GM12878 (cell line): ENCODE measurements at regions not wholly inside any gene's neighbourhood (a gene's known extent, or its start where the extent isn't known, plus 50 kb on each side); places are given as distances from the start of the nearest gene placed in this dataset.

Source experiments
- CBFB ChIP-seq: IDR thresholded peaks from 2 replicates; pipeline ENCODE4 v1.6.1; 2016; ENCODE audit warnings: antibody characterized with exemption, low read depth
- CEBPB ChIP-seq, 2 experiments: fragments of 150-350 bp in 1 of 2; IDR thresholded peaks; 2 replicates each; pipeline ENCODE4 v1.6.1; 2012 to 2014; ENCODE audit warnings: low read depth in 2 of 2, low read length in 2 of 2, borderline replicate concordance in 1 of 2, inconsistent platforms in 1 of 2
- CHD4 ChIP-seq: fragments of 200-600 bp; sonication (generic); IDR thresholded peaks from 2 replicates; pipeline ENCODE4 v1.6.1; 2016; ENCODE audit warnings: mild to moderate bottlenecking
- E2F4 ChIP-seq: IDR thresholded peaks from 2 replicates; pipeline ENCODE4 v1.6.1; 2012; ENCODE audit warnings: low read depth, low read length, improper control_type of control experiment
- EP300 ChIP-seq, 2 experiments: fragments of 150-350 bp in 1 of 2; IDR thresholded peaks; 2 replicates each; pipeline ENCODE4 v1.6.1; 2011 to 2012; ENCODE audit warnings: low read depth in 2 of 2, low read length in 2 of 2, borderline replicate concordance in 1 of 2, improper control_type of control experiment in 1 of 2, inconsistent platforms in 1 of 2; ENCODE audit not compliant: control insufficient read depth in 1 of 2
- HCFC1 ChIP-seq: fragments of 150-350 bp; IDR thresholded peaks from 2 replicates; pipeline ENCODE4 v1.6.1; 2014; ENCODE audit warnings: low read length
- NFIC ChIP-seq: IDR thresholded peaks from 2 replicates; pipeline ENCODE4 v1.6.1; 2012; ENCODE audit warnings: low read depth, mild to moderate bottlenecking, inconsistent platforms, low read length, moderate library complexity
- POLR2A ChIP-seq: IDR thresholded peaks from 2 replicates; pipeline ENCODE4 v1.6.1; 2011; ENCODE audit warnings: low read depth, mild to moderate bottlenecking, low read length
- POLR2AphosphoS5 ChIP-seq: IDR thresholded peaks from 2 replicates; pipeline ENCODE4 v1.6.1; 2011; ENCODE audit warnings: mild to moderate bottlenecking, low read length, inconsistent platforms
- TAF1 ChIP-seq: IDR thresholded peaks from 2 replicates; pipeline ENCODE4 v1.6.1; 2011; ENCODE audit warnings: mild to moderate bottlenecking, low read depth, low read length, borderline replicate concordance
- YY1 ChIP-seq: IDR thresholded peaks from 2 replicates; pipeline ENCODE4 v1.6.1; 2011; ENCODE audit warnings: low read depth, mild to moderate bottlenecking, low read length
- TF ChIP-seq, protein P1 (sequence below), 3 experiments: IDR thresholded peaks in 2 of 3; conservative IDR thresholded peaks in 1 of 3; 2 replicates each; pipeline ENCODE4 v1.5.1; 2011; ENCODE audit warnings: low read depth in 3 of 3, low read length in 3 of 3, mild to moderate bottlenecking in 3 of 3, control low read depth in 2 of 3, moderate library complexity in 2 of 3, inconsistent platforms in 1 of 3, mixed read lengths in 1 of 3; ENCODE audit not compliant: control insufficient read depth in 2 of 3, insufficient read depth in 1 of 3; ENCODE audit errors: extremely low read depth in 1 of 3

GRCh38 chr6:144999127-144999526 is 714.0 kb downstream of the UTRN start:
- no peak for TF ChIP-seq CEBPB (IDR thresholded peaks at IDR 0.05; ENCODE audit: borderline replicate concordance in 1 of 2, low read depth in 2 of 2, low read length in 2 of 2)
- TF ChIP-seq, protein P1, sequence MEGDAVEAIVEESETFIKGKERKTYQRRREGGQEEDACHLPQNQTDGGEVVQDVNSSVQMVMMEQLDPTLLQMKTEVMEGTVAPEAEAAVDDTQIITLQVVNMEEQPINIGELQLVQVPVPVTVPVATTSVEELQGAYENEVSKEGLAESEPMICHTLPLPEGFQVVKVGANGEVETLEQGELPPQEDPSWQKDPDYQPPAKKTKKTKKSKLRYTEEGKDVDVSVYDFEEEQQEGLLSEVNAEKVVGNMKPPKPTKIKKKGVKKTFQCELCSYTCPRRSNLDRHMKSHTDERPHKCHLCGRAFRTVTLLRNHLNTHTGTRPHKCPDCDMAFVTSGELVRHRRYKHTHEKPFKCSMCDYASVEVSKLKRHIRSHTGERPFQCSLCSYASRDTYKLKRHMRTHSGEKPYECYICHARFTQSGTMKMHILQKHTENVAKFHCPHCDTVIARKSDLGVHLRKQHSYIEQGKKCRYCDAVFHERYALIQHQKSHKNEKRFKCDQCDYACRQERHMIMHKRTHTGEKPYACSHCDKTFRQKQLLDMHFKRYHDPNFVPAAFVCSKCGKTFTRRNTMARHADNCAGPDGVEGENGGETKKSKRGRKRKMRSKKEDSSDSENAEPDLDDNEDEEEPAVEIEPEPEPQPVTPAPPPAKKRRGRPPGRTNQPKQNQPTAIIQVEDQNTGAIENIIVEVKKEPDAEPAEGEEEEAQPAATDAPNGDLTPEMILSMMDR (IDR thresholded peaks at IDR 0.05 in 2 of 3, conservative IDR thresholded peaks at IDR 0.05 in 1 of 3; ENCODE audit: control insufficient read depth in 2 of 3, extremely low read depth in 1 of 3, insufficient read depth in 1 of 3, low read depth in 3 of 3, low read length in 3 of 3) = no peak
- no peak for TF ChIP-seq TAF1
- no peak for TF ChIP-seq EP300 (IDR thresholded peaks at IDR 0.05; ENCODE audit: borderline replicate concordance in 1 of 2, control insufficient read depth in 1 of 2, low read depth in 2 of 2, low read length in 2 of 2)
- no peak for TF ChIP-seq YY1
- no peak for TF ChIP-seq POLR2AphosphoS5
- TF ChIP-seq HCFC1 = no peak
- no peak for TF ChIP-seq NFIC
- no peak for TF ChIP-seq POLR2A
- TF ChIP-seq CHD4 = no peak
- no peak for TF ChIP-seq CBFB
- no peak for TF ChIP-seq E2F4
